ENCODE measurements at regions not wholly inside any gene's neighbourhood (a gene's known extent, or its start where the extent isn't known, plus 50 kb on each side); places are given as distances from the start of the nearest gene placed in this dataset.

DNA sequence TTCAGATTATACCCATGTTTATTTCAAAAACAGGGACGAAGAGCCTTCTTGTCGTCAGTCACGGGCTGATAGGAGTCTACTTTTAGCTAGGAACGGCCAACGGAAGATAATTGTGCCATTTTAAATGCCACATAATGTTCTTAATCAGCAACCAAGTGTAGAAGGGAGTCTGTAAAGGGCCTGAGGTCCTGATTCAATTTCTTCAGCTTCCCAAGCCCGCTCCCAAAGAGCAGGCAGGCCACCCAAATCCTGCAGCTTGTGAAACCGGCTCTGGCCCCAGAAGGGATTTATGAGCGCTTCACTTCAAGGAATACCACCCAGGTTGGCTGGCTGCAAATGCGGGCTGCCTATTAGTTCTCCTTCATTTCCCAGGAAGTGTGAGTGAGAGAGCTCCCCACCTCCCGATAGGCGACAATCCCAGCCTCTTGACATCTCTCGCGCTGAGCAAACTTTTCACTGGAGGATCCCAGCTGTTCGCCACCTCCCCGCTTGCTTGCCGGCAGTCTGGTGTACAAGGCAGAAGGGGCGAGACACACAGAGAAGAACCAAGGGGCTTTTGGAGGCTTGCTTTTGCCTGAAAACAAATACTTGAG, 272.9 kb downstream of the CDH20 start:
- Histone ChIP-seq H4K91ac (ENCODE audit: insufficient read length, low read depth, low read length) (no peak overlapping the region), H3K23ac (ENCODE audit: insufficient read length, low read depth, low read length) (no peak overlapping the region), H3K56ac (ENCODE audit: insufficient read length, low read depth, low read length) (no peak overlapping the region), H3K27ac (ENCODE audit: insufficient read length, low read depth, low read length) (peak overlapping the region; percentile 49), H2AFZ (ENCODE audit: low read length) (no peak overlapping the region), H4K8ac (replicated peaks; ENCODE audit: insufficient read length, low read depth, low read length) (no peak overlapping the region), H3K79me1 (ENCODE audit: insufficient read depth, low read depth, low read length, poor library complexity, severe bottlenecking) (no peaks in the 10 kb centered on the region), H2BK120ac (ENCODE audit: low read depth, low read length, poor library complexity, severe bottlenecking) (no peak overlapping the region), H4K5ac (ENCODE audit: insufficient read length, low read depth, low read length) (no peak overlapping the region), H2AK5ac (ENCODE audit: insufficient read length, low read length) (no peak overlapping the region), H2BK15ac (ENCODE audit: low read depth, low read length) (no peak overlapping the region), H3K4ac (ENCODE audit: low read depth, low read length) (no peak overlapping the region), H2BK20ac (ENCODE audit: low read depth, low read length, poor library complexity, severe bottlenecking) (no peak overlapping the region), H3K23me2 (ENCODE audit: insufficient read length, low read depth, low read length, poor library complexity, severe bottlenecking) (peaks cover 6% of the 10 kb centered on the region), H2BK5ac (ENCODE audit: insufficient read length, low read length) (no peak overlapping the region), H3K4me1 (ENCODE audit: insufficient read depth, low read length) (no peaks in the 10 kb centered on the region; the same call in 1 of the 2 replicates), H3K9ac (ENCODE audit: extremely low read depth, insufficient read length, low read length) (peak overlapping the region; percentile 55), H3K4me2 (ENCODE audit: insufficient read depth, insufficient read length, low read length) (peak overlapping the region; percentile 72), H3T11ph (ENCODE audit: low read length) (no peak overlapping the region), H3K14ac (ENCODE audit: insufficient read depth, low read length) (no peak overlapping the region), H4K20me1 (ENCODE audit: control insufficient read depth, insufficient read depth, insufficient read length) (no peaks in the 10 kb centered on the region), H3K27me3 (ENCODE audit: insufficient read depth, low read length) (no peaks in the 10 kb centered on the region), H3K79me2 (ENCODE audit: insufficient read depth, low read length) (0 out of 2 replicates have a peak, but pooled peaks cover 3% of the 10 kb centered on the region), H3K9me3 (ENCODE audit: control insufficient read depth, low read depth, low read length) (no peaks in the 10 kb centered on the region), H2BK12ac (ENCODE audit: insufficient read length, low read depth, low read length) (no peak overlapping the region), H3K18ac (ENCODE audit: insufficient read length, low read depth, low read length) (peak overlapping the region; percentile 70)
- H3K4me3 Mint-ChIP-seq = peak overlapping the region; percentile 57 to 61; a peak in 4 of 5 replicates
- peaks cover 12 to 16% of the 10 kb centered on the region in 2 experiments for H3K9me3 Mint-ChIP-seq
- H3K27ac Mint-ChIP-seq = peak overlapping the region in 2 of 3 experiments; percentile 82 to 95; a peak in 5 of 7 replicates
- no CpG with 5 or more reads among the region's 17 CpGs for WGBS (ENCODE audit: extremely low coverage, insufficient read length, low lambda C conversion rate)
- H3K4me1 Mint-ChIP-seq = peaks cover 15 to 30% of the 10 kb centered on the region in 2 experiments
- TF ChIP-seq, protein P1, sequence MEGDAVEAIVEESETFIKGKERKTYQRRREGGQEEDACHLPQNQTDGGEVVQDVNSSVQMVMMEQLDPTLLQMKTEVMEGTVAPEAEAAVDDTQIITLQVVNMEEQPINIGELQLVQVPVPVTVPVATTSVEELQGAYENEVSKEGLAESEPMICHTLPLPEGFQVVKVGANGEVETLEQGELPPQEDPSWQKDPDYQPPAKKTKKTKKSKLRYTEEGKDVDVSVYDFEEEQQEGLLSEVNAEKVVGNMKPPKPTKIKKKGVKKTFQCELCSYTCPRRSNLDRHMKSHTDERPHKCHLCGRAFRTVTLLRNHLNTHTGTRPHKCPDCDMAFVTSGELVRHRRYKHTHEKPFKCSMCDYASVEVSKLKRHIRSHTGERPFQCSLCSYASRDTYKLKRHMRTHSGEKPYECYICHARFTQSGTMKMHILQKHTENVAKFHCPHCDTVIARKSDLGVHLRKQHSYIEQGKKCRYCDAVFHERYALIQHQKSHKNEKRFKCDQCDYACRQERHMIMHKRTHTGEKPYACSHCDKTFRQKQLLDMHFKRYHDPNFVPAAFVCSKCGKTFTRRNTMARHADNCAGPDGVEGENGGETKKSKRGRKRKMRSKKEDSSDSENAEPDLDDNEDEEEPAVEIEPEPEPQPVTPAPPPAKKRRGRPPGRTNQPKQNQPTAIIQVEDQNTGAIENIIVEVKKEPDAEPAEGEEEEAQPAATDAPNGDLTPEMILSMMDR (conservative IDR thresholded peaks at IDR 0.05) = no peak
- H3K27me3 Mint-ChIP-seq (ENCODE audit: low read depth) = peaks cover 1% of the 10 kb centered on the region; the same call in 1 of the 2 replicates
- peaks cover 4 to 19% (median 8%) of the 10 kb centered on the region in 3 experiments; a peak in 6 of 7 replicates for H3K36me3 Mint-ChIP-seq (ENCODE audit: insufficient read depth in 1 of 3, low read depth in 3 of 3)
- DNase-seq = peak; percentile 64
